Non-pigmented ciliary epithelial cell (primary cell): ENCODE measurements at regions not wholly inside any gene's neighbourhood (a gene's known extent, or its start where the extent isn't known, plus 50 kb on each side); places are given as distances from the start of the nearest gene placed in this dataset.
"Not testable (repeated sequence)": the region's sequence is repeated elsewhere in the genome, so short reads cannot be mapped to it uniquely, and the experiment has no call there.

Experiments
- DNase-seq: peaks from one replicate; pipeline ENCODE4 v3.0.0-alpha.2; 2010; ENCODE audit warnings: low read depth

DNA sequence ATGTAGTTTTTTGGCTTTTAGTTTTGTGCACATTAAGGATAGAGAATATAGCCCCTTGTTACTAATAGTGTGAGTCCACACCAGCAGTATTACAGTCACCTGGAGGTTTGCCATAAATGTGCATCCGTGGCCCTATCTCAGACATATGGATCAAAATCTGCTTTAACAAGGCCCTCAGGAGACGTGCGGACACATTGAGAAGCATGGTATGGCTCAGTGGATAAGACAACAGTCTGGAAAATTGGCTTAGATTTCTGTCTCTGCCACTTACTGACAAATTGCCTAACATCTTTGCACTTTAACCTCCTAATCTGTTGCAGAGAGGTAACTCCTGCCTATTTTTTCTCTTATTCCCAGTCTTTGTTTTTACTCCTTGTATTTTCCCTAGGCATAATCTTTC, 307.2 kb upstream of the DLGAP1 start:
- DNase-seq = no peak

DNA sequence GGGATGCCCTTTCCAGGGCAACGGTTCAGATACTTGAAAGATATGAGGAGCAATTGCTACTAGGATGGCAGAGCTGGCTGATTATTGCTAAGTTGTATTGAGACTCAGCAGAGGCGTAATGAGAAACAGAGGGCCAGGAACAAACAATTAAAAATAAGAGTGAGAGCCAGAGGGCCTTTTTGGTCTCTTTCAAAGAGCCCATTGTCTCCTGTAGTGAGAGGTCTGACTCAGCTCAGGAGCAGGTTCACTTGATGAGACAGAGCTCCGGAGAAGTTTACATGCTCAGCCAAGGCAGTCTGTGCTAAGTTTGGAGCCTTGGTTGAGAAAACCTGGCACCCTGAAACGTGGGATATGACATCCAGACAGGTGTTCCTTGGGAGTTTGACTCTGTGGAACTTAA, 303.9 kb upstream of the DLGAP1 start:
- DNase-seq = no peak

DNA sequence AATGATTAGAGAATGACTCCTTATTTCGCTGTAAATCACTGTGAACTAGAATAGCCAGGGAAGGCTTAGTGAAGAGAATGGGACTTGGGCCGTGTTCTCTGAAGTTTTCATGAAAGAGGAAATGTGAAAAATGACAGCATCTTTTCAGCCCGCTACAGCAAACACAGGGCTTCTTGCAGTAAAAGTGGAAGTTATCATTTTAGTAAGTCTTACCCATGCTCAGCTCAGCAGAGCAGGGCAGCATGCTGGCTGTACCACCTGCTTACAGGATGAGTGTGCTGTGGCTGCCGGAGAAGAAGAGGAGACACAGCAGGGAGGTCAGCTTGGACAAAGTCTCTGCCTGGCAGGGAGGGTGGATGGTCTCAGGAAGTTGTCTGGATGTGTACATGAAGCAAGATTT, 300.7 kb upstream of the DLGAP1 start:
- no peak for DNase-seq

DNA sequence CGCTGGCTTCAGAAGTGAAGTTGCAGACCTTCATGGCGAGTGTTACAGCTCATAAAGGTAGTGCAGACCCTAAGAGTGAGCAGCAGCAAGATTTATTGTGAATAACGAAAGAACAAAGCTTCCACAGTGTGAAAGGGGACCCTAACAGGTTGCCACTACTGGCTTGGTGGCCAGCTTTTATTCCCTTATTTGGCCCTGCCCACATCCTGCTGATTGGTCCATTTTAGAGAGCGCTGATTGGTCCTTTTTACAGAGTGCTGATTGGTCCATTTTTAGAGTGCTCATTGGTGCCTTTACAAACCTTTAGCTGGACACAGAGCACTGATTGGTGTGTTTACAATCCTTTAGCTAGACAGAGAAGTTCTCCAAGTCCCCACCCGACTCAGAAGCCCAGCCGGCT, 298.0 kb upstream of the DLGAP1 start:
- not testable (repeated sequence) for DNase-seq

DNA sequence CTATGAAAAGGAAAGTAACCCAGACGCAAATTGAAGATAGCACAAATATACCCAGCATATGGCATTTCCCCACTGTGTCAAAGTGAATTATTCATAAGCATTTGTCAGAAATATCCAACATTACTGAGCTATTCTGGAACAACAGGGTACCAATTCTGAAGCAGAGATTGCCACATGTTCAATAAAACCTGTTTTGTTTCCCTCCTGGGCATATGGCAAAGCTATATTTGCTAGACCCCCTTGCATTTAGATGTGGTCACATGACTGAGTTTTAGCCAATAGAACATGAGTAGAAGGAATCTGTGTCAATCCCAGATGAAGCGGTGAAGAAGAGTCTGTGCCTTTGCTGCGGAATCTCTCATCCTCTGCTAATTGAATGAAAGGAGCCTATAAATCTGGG, 296.4 kb upstream of the DLGAP1 start:
- DNase-seq = no peak

DNA sequence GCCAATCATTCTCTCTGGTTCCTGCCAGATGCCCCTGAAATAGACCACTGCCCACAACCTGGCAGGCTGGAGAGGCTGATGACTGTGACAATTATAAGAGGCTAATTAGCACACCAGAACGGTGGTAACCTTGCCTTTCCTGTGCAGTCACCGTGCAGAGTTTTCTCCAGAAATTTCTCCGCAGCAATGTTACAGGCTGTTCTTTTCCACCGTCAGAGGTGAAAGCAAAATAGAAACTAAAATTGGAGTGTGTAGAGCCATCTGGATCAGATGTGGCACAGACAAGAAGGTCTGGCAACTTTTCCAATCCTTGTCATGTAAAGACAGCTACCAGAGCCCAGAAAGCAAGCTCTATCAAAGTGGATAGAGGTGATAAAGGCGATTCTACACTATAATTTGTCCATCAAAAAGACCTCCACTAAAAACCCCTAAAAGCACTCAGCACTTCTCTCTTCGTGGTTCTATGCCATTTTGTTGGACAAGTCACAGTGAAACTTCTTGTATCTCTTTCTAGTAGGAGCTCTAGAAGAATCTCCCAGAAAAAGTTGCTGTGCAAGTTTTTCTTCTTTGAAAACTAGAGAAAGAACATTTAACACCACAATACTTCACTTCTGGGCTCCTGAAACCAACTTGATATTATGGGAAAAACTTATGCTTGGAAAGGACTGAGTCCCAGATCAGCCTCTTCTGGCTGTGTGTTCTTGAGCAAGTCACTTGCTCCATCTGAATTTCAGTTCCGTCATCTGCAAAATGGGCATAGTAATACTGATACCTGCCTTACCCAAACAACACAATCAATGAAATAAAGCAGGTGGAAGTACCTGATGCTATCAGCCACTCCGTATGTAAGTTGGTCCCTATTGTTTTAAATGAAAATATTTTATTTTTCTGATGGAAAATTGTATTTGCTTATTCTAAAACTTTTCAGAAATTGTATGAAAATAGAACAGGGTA, 295.6 kb upstream of the DLGAP1 start:
- no peak for DNase-seq

DNA sequence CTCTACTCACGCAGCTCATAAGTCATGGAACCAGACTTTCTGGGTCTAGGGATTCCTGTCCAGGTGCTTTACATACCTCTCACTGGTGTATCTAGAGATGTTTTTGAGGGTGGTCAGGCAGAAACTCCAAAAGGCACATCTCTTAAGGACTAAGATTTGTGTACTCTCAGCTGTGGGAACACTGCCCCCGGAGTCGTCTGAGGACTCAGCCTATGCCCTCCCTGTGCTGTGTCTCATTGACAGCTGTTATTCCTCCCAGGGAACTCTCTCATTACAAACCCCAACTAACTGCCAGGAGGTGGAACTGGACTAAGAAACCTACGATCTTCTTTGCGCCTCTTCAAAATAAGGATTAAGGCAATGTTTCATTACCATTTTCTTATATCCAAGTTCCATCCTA, 293.9 kb upstream of the DLGAP1 start:
- no peak for DNase-seq

DNA sequence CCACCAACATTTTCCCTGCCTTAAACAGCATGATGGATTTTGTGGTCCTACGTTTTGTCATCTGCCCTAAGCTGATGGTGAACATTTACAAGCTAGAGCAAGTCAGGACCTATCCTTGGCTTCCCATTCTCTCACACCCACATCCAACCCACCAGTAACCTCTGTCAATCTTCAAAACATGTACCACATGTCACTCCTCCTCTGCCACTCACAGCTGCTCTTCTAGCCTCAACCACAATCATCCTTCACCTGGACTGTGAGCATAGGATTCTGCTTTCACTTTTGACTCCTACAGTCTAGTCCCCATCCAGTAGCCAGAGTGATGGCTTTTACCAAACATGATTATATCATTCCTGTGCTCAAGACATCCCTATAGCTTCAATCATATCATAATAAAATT, 279.8 kb upstream of the DLGAP1 start:
- DNase-seq = no peak

DNA sequence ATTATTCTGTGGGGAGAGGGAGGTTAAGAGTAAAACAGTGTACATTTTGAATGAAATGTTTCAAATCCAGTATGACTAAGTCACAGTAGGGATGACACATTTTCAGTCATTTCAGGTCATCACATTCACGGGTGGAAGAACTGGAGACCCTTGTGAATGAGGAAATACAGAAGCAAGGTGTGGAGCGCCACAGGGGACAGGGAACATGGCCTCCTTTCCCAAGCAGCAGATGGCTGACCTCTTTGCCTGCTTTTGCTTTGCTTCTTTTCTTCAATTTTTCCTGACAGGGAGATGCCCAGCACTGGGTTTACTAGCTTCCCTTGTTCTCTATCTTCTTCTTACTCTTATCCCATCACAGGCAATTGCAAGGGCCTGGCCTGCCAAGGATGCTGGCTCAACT, 278.9 kb upstream of the DLGAP1 start:
- DNase-seq = no peak

DNA sequence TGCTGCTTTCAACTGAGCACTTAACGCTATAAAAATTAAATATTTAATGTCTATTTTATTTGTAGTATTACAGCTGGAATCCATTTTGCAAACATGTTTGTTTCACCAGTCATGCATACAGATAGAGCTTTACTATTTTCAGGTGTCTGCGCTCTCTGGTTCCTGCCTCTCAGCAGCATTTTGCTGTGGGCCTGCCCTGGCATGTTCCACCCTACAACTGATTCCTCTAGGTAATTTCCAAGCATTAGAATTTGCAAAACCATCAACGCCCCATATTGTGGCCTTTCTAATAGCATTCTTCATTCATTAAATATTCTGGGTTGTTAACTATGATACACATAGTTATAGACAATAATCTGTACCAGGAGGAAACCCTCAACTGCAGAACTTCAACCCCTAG, 266.4 kb upstream of the DLGAP1 start:
- DNase-seq = no peak

DNA sequence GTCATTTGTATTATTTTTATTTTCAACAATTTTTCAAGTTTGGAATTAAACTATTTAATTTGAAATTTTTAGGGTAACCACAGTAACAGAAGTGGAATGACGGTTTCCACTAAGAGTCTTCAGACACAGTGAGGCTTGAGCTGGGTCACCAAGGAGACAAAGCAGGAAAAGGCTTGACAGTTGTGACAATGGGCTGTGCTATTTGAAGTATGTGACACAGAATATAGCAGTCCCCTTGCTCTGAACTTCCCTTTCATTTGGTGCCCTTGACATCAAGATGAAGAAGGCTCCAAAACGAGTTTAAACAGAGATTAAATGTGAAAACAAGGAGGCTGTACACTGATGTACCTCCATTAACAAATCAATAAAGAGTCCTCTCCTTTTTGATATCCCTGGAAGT, 265.4 kb upstream of the DLGAP1 start:
- no peak for DNase-seq

DNA sequence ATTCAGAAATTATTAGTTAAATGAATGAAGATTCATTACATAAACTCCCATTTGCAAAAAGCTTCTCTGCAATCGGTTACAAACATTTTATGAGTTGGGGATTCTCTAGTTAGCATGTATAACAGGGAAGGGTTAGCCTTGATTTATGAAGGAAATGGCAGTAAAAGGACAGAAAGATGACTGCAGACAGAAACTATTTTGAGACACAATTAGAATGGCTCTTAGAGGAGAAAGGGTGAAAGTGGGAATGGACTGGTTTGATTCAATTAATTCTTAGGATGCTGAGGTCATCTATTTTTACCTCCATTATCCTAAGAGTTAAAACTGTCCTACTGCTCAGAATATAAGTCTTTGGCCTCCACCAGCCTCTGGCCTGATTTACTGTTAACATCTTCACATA, 250.8 kb upstream of the DLGAP1 start:
- no peak for DNase-seq

DNA sequence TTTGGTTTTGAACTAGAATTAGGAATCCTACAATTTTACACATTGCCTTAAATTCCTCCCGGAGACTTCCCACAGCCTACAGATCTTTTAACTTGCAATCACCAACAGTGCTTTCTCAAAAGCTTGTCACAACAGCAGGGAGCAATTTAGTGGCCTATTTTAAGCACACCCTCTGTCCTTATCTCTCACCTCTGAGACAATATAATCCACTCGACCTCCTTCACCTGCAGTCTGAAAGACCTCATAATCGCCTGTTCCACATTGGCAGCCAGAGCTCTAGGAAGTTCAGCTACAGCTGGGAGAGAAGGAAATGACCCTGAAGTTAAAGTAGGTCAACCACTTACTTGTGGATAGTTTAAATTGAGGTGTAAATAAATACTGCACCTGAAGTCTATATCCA, 249.7 kb upstream of the DLGAP1 start:
- no peak for DNase-seq

DNA sequence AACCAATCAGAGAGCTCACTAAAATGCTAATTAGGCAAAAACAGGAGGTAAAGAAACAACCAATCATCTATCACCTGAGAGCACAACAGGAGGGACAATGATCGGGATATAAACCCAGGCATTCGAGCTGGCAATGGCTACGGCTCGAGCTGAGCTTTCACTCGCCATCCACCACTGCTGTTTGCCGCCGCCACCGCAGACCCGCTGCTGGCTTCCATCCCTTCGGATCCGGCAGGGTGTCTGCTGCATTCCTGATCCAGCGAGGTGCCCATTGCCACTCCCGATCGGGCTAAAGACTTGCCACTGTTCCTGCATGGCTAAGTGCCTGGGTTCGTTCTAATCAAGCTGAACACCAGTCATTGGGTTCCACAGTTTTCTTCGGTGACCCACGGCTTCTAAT, 236.7 kb upstream of the DLGAP1 start:
- DNase-seq = no peak

DNA sequence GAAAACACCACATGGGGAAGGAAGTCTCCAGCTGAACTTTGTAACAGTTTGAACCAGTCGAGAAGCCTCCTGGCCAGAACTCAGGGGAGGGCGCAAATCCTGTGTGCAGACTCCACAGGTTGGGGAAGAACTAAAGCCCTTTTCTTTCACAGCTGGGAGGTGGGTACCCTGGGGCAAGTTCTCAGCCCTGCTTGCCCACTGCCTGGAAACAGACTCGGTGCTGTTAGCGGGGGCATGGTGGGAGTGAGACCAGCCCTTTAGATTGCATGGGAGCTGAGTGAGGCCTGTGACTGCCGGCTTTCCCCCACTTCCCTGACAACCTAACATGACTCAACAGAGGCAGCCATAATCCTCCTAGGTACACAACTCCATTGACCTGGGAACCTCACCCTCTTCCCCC, 223.6 kb upstream of the DLGAP1 start:
- not testable (repeated sequence) for DNase-seq

DNA sequence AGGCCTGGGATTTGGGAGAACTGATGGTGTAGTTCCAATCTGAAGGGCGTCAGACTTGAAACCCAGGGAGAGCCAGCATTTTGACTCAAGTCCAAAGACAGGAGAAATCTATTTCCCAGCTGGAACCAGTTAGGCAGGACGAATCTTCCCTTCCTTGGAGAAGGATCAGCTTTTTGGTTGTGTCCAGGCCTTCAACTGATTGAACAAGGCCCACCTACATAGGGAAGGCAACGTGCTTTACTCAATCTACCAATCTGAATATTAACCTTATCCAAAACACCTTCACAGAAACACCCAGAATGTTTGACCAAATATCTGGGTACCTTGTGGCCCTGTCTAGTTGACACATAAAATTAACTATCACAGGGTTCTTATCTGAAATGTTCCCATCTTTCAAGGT, 221.9 kb upstream of the DLGAP1 start:
- DNase-seq = no peak

DNA sequence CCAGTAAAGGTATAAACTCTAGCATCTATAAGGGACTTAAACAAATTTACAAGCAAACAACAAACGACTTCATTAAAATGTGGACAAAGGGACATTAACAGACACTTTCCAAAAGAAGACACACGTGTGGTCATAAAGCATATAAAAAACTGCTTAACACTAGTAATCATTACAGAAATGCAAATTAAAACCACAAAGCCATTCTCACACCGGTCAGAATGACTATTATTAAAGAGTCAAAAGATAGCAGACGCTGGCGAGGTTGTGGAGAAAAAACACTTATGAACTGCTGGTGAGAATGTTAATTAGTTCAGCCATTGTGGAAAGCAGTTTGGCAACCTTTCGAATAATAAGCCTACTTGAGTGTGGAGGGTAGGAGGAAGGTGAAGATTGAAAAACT, 217.1 kb upstream of the DLGAP1 start:
- DNase-seq = no peak

DNA sequence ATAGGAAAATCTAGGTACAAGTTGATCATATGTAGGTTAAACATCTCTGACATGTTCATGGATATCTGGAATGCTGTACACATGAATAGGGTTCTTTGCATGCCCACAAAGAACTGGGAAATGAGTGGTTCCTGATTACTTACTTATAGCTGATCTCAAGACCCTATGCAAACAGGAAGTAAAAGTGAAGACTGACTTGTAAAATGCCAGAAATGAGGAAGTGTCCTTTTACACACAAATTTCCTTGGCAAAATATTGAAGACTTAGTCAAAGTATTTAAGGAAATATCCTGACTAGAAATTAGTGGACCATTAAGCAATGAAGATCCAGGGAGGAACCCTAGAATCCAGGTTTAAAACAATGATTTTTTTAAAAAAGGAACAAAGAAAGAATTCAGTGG, 203.7 kb upstream of the DLGAP1 start:
- DNase-seq = no peak

DNA sequence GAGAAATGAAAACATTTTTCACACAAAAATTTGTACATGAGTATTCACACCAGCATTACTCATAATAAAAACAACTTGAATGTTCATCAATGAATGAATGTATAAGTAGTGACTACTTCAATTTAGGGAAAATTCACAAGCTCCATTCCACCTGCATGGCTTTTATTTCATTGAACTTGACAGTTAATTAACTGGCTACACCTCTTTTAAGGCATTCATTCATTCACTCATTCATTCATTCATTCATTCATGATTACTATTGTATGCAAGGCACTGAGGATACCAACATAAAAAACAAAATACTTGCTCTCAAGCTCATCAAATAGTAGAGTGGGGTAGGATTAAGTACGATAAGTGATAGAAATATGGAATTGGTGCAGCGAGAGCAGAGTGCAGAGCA, 198.3 kb upstream of the DLGAP1 start:
- DNase-seq = no peak

DNA sequence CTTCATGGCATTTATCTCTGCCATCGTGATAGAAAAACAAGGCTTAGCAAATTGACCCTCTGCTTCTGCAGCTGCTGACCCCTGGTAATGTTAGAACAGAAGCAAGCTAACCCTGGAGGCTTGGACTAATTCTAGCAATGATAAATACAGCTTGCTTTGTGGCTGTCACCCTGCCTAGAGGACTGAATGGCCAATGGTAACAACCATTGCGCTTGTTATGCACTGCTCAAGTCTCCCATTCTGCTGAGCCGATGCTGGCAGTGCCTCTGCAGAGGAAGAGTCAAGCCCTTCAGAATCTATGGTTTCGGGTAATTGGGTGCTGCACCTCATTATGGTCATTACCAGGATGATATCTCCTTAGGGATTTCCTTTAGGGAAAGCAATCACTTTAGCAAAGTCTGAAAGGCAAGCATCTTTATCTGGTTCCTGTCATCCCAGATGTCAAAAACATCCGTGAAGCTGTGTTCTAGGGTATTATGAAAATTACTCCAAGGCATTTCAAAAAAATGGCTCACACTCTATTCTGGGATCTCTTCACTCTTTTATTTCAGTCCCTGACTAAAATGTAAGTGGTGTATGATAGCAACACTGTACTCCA, 186.8 kb upstream of the DLGAP1 start:
- no peak for DNase-seq

DNA sequence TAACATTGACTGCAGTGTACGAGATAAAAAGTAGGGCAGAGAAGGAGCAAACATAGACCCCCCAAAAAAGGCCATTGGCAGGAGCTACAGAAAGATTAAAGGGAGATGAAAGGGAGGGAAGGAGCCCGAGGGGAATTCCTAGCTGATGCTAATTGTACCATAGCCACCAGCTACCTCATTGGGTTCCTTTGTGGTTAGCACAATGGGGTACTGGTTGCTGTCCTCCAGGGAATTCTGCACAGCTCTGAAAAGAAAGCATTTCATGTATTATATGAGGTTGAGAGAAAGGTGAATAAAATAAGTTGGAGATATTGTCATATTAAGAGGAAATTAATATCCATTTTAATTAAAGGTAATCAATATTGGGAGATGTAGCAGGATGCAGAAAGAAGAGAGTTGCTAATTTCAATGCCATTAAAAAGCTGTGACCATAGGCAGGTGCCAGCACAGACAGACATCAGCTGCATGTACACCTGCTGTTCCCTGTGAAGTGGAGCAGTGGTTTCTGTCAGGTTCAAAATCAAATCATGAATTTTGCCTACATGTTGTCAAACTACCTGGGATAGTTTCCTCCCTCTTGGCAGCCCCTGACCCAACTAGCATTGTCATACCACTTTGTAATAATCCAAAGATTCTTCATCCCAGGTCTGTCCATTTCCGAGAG, 185.4 kb upstream of the DLGAP1 start:
- no peak for DNase-seq

DNA sequence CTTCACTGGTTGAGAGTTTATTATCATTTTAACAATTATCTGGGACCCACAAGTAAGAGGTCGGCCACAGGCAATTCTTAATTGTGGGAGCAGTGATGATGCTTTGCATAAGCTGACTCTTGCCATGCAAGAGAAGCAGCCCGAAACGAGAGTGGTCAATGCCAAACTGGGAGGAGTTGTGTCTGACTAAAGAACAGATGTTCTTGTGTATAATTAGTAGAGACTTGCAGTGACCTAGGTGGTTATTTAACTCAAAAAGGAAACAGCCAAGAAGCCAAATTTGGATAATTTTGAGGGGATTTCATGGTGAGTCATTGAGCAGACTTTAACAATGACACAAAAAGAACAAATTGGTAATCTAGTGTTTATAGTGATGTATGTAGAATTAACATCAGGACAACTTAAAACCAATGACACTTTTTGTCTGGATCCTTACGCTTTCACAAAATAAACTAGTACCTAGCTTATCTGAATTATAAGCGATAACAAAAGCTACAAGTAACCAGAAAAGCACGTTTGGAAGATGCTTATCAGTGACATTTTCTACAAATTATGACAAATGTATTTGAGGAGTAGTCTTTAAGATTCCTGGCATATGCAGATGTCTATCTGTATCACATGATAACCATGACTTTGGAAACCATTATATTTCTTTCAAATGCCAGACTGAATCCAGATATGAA, 184.7 kb upstream of the DLGAP1 start:
- no peak for DNase-seq

DNA sequence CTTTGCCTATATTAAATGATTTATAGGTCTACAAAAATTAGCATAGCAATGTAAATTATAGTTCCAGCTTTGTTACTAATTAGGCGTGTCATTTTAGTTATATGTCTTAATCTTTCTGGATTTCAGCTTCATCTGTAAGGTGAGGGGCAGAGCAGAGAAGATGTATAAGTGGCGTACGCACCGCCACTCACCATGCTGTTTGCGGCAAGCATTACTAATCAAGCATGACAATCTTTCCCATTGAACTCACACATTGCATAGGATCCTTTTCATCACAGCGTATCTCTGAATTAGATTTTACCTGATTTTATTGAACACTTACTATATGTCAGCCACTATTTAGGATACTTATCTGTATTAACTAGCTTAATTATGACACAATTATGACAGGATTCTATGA, 183.6 kb upstream of the DLGAP1 start:
- no peak for DNase-seq
